ENCODE measurements at regions not wholly inside any gene's neighbourhood (a gene's known extent, or its start where the extent isn't known, plus 50 kb on each side); places are given as distances from the start of the nearest gene placed in this dataset.

GRCh38 chr20:48390981-48391380, 436.8 kb downstream of the PREX1 start:
- TF ChIP-seq POLR2A (IDR thresholded peaks at IDR 0.05) = no peak
- no peak for TF ChIP-seq CTCF (IDR thresholded peaks at IDR 0.05)

All from right lobe of liver (tissue), 4 donors.